Sciatic nerve (tissue), 2 donors: ENCODE measurements at regions not wholly inside any gene's neighbourhood (a gene's known extent, or its start where the extent isn't known, plus 50 kb on each side); places are given as distances from the start of the nearest gene placed in this dataset.
"Not testable (repeated sequence)": the region's sequence is repeated elsewhere in the genome, so short reads cannot be mapped to it uniquely, and the experiment has no call there.

Experiments used
- ATAC-seq: fragments of 200-7000 bp; cut with Tn5 transposase; one replicate; pipeline ENCODE4 v1.9.1; 2020; ENCODE audit warnings: mild to moderate bottlenecking, moderate library complexity
- DNase-seq: peaks from one replicate; pipeline ENCODE4 v3.0.0-alpha.2; 2020; ENCODE audit warnings: low spot score
- intact Hi-C: fragments of 100-400 bp; cut with DNase I; formaldehyde crosslinking; loops from one replicate; pipeline ENCODE4 v1.14.2; 2022
- donor health status: DM: no; HTN: no; CAD: no.
- donor health status: DM: no; HTN: no; CAD: no.

DNA sequence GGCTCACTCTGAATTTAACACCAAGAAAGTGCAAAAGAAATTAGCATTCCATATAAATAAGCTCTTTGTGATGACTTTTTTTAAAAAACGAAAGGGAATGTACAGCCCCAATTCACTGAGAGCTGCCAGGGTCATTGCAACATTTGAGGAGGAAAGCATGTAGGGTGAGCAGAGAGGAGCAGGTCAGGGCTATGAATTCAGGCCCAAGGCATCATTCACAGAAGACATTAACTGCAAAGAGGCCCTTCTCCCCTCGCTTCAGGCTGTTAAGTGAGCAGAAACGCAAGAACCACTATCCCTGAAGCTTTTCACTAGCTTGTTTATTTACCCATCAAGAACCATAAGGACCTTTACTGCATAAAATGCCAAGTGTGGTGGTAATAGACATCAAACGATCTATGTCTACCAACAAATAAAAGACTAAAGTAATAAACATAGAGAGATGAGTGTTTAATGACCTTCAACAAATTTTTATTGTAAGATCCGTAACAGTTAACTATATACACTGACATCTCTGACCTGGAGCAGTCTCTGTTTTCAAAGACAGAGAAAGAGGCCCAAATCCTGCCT lies 333.1 kb upstream of the HNRNPA3 start:
- ATAC-seq (no peak), DNase-seq (no peak)
- intact Hi-C loops, result no loop called here

DNA sequence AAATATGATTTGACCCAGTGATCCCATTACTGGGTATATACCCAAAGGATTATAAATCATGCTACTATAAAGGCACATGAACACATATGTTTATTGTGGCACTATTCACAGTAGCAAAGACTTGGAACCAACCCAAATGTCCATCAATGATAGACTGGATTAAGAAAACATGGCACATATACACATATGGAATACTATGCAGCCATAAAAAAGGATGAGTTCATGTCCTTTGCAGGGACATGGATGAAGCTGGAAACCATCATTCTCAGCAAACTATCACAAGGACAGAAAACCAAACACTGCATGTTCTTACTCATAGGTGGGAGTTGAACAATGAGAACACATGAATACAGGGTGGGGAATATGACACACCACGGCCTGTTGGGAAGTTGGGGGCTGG lies 330.5 kb upstream of the HNRNPA3 start:
- intact Hi-C loops, ATAC-seq, DNase-seq: not testable (repeated sequence)

DNA sequence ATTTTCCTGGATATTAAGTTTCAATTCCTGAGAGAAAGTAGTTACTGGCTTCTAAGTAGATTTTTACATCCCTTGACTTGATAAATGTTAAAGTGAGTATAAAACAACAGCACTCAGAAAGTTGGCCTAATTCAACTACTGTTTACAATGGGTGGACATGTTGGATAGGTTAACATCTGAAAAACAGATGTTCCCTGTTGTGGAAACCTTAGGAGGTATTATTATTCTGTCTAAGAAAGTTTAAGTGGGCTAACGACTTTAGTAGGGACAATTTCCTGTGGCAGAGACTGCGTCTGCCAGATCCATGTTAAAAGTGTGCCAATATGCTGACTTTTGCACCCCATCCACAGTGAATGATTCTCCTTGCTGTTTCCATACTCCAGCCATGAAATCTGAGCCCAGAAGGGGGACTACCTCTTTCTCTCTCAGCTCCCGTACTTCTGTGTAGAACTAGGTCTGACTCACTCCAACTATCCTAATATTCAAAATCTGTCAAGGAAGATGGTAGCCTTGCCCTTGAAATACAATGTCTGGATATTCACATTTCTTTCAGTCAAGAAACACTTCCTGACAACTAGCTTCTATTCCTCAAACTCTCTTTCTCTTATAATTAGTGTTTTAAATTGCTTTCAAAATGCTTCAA lies 327.5 kb upstream of the HNRNPA3 start:
- DNase-seq (no peak), ATAC-seq (no peak)
- intact Hi-C loops, result no loop called here

DNA sequence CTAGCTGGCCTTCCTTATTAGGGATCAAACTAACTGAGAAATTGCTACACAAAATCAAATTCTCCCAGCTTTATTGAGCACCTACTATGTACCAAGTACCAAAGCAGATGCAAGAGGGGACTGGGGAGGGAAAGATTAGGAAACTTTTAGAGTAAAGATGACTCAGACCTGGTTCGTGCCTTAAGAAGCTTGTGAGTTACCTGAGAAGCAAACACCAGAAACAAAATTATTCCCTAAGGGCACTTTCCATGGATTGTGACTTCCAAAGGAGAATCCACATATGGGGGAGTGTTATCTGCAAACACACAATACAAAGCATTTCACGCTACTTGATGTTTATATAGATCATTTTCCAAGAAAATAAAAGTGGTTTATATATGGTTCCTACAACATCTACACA lies 326.9 kb upstream of the HNRNPA3 start:
- intact Hi-C loops, result no loop called here
- DNase-seq (no peak), ATAC-seq (no peak)

DNA sequence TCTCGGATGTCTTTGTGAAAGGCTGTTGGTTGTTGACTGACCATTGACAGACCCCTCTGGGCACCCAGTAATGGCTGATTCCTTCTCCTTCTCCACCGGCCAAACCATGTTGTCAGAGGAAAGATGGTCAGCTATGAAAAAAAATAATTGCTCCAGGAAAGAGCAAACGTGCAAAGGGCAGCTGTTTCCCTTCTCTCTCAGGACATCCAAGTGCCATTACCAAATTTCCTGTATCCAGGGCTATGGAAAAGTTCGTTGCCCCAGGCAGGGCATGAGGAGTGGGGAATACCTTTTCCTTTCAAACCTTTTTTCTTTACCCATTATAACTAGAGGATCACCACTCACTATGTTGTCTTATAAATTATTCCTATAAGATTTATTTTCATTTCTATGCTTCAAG lies 321.5 kb upstream of the HNRNPA3 start:
- ATAC-seq (no peak), DNase-seq (no peak)
- intact Hi-C loops, result no loop called here

DNA sequence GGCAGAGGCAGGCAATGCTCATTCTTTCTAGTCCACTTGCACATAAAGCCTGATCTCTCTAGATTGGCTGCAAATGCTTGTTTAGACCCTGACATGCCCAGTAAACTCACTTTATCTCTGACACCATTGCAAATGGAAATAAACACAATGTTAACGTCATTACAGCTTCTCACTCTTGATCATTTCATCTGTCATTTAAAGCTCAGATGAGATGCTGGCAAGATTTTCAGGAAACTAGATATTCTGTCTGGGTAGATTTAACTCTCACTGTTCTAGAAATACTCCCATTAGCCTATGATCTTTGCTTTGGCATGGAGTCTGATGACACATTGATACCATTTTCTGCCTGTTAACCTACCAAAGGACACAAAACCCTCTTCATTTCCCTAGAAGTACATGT lies 320.7 kb upstream of the HNRNPA3 start:
- no peak for DNase-seq
- ATAC-seq, result no peak
- intact Hi-C loops, result no loop called here

DNA sequence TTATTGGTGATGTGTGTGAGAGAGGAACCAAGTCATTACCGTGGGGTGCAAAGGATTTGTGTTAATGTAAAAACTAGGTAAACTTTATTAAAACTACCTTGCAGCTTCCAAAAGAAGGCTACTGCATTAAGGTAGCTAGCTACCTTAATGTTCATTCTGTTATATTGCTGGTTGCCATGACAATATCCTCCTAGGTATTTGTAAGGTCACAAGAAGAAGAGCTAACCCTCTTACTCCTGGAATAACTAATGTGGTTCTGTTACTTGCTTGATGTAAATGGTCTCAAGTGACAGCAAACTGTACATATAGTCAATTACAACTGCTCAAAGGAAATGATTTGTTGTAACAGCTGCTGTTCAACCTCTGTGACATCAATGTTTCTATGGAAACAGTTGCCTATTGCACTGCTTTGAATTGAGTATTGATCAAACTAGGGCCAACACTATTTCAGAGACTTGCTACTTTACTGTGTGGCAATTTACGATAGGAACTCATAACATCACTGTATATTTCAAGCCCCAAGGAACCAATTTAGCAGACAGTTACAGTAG lies 319.8 kb upstream of the HNRNPA3 start:
- ATAC-seq, result no peak
- DNase-seq, result no peak
- intact Hi-C loops, result no loop called here

DNA sequence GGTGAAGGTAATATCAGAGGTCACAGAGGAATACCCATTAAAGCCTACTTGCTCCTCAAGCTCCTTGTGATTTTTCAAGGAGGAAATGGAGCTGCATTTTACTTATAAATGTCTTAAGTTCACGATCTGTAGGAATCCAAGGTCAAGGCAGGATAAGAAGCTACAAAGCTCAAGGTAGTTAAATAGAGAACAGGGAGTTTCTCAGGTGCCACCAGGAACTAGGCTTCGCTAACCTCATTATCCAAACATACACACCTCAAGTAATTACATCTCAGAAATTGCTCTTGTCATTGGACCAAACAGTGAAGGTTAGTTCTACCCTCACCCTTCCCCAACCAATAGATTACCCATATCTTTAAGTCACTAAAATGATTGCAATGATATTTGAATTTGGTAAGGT lies 317.4 kb upstream of the HNRNPA3 start:
- no peak for ATAC-seq
- intact Hi-C loops, result no loop called here

DNA sequence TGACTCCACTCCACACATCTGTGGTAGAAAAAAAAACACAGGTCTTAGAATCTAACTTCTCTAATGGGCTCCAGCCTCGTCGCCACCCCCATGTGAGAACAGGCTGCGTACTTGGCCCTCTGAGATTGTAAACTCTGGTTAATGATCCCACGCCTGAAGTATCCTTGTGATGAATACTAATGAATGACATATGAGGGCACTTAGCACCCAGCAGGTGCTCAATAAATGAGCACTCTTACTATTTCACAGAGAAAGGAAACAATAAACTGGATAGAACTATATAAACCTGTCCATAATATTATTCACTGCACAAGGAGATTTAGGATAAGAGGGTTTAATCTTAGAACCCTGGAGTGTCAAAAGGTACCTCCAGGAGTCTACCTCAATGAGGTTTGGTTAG lies 310.1 kb upstream of the HNRNPA3 start:
- DNase-seq (no peak), ATAC-seq (no peak)
- intact Hi-C loops, result no loop called here

More for the DNA sequence above, 317.4 kb upstream of the HNRNPA3 start:
- DNase-seq, result no peak

DNA sequence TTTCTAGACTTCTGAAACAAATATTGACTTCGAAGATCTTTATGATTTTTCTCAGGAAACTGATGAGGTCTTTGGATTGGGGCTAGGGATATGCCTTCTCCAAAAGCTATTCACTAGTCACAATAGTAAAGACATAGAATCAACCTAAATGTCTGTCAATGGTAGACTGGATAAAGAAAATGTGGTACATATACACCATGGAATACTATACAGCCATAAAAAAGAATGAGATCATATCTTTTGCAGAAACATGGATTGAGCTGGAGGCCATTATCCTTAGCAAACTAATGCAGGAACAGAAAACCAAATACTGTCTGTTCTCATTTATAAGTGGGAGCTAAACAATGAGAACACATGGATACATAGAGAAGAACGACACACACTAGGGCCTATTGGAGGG lies 308.5 kb upstream of the HNRNPA3 start:
- DNase-seq, intact Hi-C loops, ATAC-seq: not testable (repeated sequence)

DNA sequence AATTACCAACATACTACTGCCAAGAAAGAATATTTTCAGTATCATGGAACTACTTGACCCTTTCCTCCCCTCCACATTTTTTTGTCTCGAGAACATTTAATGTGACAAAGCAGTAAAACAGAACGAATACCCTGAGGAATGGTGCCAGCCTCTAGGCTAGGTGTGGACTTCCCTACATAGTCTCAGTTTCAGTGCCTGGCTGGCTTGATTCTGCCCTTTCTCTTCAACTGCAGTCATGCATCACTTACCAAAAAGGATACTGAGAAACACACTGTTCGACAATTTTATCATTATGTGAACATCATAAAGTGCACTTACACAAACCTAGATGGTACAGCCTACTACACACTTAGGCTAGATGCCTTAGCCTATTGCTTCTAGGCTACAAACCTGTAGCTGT lies 305.3 kb upstream of the HNRNPA3 start:
- intact Hi-C loops, result no loop called here
- DNase-seq (no peak), ATAC-seq (no peak)

DNA sequence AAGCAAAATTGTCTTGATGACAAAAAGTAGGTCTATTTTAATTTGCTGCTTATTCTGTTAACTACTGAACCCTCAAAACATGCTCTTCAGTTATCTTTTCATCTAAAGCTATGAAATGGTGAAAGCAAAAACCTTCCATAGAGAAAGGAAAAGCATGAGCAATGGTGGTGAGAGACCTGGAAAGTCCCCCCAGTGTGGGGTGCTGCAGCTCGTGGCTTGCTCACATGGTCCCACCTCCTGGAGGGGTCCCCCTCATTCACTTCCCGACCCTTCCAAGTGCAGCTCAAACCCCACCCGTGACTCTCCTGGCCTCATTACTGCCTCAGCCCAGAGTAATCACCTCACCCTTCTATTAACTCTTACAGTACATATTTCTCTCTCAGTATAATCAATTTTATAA lies 301.8 kb upstream of the HNRNPA3 start:
- ATAC-seq (no peak), DNase-seq (no peak)
- intact Hi-C loops, result no loop called here

DNA sequence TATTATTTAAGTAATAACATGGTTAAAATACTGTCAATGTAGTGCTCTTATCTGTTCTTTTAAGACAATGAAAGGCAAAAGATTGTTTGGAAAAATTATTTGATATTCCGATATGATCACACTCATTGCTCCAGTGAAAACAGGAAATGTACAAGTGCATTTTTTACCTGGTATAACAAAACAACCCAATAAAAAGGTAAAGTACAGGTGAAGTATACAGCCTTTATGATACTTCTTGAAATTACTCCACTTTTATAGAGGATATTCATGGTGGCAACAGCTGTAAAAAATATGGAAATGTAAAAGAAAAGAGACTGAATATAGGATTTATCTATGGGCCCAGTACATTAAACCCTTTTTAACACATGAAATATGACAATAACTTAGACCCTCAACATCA lies 298.6 kb upstream of the HNRNPA3 start:
- no peak for ATAC-seq
- intact Hi-C loops, result no loop called here

DNA sequence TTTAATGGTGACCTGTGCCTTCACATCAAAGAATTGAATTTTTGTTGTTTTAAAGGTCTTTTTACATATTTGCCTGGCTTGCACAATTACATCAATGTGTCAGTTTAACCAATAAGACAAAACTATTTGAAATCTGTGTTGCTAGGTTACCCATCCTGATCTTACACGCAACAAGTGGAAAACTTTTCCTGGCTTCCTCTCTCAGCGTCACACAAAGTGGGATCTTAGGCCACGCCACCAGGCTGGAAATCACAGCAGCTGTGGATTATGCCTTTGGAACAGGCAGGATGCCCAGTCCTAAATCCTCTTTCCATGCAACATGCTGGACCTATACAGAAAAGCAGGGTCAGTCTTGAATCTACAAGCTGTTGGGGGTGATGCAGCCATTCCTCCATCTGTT lies 298.2 kb upstream of the HNRNPA3 start:
- intact Hi-C loops, result no loop called here
- ATAC-seq (no peak), DNase-seq (no peak)

More for the DNA sequence above, 298.6 kb upstream of the HNRNPA3 start:
- DNase-seq, result no peak

DNA sequence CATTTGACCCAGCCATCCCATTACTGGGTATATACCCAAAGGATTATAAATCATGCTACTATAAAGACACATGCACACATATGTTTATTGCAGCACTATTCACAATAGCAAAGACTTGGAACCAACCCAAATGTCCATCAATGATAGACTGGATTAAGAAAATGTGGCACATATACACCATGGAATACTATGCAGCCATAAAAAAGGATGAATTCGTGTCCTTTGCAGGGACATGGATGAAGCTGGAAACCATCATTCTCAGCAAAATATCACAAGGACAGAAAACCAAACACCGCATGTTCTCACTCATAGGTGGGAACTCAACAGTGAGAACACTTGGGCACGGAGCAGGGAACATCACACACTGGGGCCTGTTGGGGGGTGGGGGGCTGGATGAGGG lies 290.0 kb upstream of the HNRNPA3 start:
- DNase-seq, ATAC-seq, intact Hi-C loops: not testable (repeated sequence)

DNA sequence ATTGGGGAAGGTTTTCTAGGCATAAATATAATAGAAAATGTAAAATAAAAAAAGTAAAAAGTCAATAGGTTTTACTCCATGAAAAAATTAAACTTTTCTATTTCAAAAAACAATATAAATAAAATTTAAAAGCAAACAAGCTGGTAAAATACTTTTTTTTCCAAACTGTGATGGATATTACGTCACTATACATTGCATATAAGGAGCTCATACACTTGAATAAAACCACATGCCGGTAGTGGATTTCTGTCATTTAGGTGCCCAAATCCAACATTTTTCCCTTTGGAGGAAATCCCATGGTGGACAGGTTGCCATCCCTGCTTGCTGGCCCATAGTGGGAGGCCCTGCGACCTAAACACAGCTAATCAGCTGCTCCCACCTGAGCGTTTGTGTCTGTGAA lies 289.4 kb upstream of the HNRNPA3 start:
- DNase-seq (no peak), ATAC-seq (no peak)
- intact Hi-C loops, result no loop called here

DNA sequence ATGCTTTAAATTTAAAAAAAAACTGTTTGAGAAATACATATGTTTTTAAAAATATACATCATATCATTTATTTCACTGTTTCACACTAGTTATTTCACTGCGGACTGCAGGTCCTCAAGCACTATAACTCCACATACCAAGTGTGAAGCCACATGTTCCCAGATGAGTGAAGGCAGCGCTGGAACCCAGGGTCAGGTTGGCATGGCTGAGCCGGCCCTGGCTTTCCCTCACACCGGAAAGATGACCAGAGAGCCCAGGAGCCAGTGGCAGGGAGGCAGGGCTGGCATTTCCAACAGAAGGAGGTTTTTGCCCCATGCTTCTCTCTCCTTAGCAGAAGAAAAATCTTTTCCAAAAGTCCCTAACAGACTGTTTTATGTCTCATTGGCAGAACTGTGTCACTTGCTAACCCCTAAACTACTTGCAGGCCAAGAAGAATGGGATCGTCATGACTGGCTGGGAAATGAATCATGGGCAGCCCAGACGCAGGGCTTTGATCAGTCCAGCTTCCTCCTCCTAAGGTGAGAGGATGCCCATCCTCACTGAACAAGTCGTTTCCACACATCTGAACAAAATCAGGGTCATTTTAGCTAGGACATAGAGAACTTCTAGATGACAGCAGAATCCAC lies 287.6 kb upstream of the HNRNPA3 start:
- intact Hi-C loops, result no loop called here
- no peak for ATAC-seq
- no peak for DNase-seq

DNA sequence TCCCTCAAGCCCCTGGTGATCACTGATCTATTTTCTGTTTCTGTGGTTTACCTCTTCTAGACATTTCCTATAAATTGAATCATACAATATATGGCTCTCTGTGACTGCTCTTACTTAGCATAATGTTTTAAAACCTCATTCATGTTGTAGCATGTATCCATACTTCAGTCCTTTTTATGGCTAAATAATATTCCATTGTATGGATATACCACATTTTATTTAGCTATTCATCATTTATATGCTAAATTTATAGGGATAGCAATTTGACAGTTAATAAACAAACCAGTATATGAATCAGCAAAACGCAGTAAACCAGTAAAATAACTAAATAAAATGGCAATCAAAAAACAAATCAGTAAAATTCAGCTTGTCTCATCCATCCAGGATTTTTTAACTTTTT lies 286.1 kb upstream of the HNRNPA3 start:
- intact Hi-C loops, result no loop called here
- DNase-seq, result no peak
- no peak for ATAC-seq

DNA sequence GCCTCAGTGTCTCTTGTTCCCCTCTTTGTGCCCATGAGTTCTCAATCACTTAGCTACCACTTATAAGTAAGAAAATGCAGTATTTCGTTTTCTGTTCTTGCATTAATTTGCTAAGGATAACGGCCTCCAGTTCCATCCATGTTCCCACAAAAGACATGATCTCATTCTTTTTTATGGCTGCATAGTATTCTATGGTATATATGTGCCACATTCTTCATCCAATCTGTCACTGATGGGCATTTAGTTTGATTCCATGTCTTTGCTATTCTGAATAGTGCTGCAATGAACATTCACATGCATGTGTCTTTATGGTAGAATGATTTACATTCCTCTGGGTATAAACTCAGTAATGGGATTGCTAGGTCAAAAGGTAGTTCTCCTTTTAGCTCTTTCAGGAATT lies 283.2 kb upstream of the HNRNPA3 start:
- ATAC-seq, intact Hi-C loops, DNase-seq: not testable (repeated sequence)
